T-helper 2 cell (primary cell): ENCODE measurements at regions not wholly inside any gene's neighbourhood (a gene's known extent, or its start where the extent isn't known, plus 50 kb on each side); places are given as distances from the start of the nearest gene placed in this dataset.
"Not testable (repeated sequence)": the region's sequence is repeated elsewhere in the genome, so short reads cannot be mapped to it uniquely, and the experiment has no call there.

Source experiments
- DNase-seq, 5 experiments: peaks; one replicate each; pipeline versions ENCODE4 v3.0.0 to v3.0.0-alpha.2; 2012 to 2022

DNA sequence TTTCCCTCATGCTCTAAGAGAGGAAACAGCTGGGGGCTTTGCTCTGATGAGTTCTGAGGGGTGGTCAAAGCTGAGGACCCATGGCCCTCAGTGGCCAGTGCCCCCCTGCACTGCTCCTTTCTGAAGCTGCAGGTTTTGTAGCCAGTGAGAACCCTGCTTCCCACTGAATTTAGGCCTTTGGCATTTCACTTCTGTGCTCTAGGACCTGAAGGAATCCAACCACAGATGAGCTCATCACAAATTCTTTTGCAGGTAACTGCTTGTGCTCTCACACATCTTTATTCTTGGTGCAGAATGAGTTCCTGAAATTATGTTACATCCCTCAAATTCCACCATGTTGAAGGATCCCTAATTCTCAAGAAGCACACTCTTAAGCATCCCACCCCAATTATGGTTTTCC, 248.7 kb upstream of the IRF2BP2 start:
- no peak for DNase-seq

DNA sequence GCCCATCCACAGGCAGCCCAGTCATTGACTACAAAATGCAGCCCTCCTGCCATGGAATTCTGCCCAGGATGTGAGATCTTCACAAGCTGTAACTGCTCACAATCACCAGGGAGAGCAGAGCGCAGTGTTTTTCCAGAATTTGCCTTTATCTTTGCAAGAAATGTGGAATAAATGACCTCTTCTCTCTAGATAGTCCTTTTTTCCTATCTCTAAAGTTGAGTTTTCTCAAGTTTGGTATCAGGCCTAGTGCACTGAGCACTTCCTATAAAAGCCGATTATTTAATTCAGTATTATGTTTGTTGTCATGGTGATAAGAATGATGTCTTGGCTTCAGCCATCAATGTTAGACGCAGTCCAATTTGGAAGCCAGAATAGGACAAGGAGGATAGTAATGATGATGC, 246.9 kb upstream of the IRF2BP2 start:
- DNase-seq, result no peak

DNA sequence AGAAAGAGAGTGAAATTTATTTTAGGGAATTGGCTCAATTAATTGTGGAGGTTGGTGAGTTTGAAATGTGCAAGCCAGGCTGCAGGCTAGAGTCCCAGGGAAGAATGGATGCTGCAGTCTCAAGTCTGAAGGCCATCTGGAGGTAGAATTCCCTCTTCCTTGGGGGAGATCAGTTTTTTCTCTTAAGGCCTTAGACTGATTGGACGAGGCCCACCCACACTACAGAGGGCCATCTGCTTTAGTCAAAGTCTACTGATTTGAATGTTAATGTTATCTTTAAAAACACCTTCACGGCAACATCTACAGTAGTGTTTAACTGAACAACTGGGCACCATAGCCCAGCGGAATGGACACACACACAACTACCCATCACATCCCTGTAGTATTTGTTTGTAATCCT, 245.9 kb upstream of the IRF2BP2 start:
- no peak for DNase-seq

DNA sequence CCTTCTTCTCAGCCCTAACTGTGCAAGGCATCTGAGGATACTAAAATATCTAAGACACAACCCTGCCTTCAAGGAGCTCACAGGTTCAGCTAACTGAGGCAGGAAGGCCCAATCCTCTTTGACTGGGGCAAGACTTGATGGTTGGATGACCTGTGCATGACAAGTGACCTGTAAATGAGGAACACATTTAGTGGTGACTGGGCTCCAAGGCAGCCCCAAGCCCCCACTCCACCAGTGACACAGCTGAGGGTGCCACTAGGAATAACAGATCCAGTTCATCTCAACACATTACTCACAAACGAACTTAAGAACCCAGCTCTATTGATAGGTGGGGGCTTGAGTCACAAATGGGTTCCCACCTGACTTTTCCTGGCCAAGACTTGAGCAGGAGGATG, 244.7 kb upstream of the IRF2BP2 start:
- no peak for DNase-seq

DNA sequence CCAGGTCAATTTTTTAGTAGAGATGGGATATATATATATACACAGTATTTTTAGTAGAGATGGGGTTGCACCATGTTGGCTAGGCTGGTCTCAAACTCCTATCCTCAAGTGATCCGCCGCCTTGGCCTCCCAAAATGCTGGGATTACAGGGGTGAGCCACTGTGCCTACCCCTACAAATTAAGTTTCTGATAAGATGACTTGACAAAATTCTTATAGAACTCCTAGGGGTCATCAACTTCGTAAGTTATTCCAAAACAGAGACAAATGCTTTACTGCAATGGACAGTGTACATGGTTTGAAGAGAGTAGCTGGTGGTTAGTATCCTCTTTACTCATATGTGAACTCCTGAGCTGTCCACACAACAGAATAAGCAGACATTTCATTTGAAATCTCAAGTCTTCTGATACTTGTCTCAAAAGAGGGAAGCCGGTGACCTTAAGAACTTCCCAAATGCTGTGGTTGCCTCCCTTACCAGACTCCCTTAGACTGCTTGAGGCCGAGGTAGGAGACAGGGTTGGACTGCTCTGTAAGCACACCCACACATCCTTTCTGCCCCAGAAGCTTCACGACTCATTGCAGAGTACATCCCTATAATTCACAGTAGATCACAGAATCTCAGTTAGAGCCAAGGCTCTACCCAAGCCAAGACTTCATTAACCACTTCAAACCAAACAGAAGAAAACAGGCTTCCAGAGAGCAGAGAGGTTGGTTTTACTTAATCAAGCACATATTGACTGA, 244.1 kb upstream of the IRF2BP2 start:
- no peak for DNase-seq

DNA sequence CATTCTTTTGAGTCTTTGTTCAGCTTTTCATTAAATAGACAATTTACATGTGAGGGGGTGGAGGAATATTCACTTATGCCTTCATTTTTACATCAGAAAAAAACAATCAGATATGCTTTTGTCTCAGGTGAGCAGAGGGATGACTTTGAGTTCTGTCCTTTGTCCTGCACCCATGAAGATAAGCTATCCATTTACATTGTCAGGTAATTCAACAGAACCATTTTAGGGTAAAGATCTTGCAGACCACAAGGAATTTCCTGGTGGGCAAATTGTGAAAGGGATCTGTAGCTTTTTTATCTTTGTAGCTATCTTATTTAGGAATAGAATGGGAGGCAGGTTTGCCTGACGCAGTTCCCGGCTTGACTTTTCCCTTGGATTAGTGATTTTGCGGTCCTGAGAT, 242.7 kb upstream of the IRF2BP2 start:
- no peak for DNase-seq

DNA sequence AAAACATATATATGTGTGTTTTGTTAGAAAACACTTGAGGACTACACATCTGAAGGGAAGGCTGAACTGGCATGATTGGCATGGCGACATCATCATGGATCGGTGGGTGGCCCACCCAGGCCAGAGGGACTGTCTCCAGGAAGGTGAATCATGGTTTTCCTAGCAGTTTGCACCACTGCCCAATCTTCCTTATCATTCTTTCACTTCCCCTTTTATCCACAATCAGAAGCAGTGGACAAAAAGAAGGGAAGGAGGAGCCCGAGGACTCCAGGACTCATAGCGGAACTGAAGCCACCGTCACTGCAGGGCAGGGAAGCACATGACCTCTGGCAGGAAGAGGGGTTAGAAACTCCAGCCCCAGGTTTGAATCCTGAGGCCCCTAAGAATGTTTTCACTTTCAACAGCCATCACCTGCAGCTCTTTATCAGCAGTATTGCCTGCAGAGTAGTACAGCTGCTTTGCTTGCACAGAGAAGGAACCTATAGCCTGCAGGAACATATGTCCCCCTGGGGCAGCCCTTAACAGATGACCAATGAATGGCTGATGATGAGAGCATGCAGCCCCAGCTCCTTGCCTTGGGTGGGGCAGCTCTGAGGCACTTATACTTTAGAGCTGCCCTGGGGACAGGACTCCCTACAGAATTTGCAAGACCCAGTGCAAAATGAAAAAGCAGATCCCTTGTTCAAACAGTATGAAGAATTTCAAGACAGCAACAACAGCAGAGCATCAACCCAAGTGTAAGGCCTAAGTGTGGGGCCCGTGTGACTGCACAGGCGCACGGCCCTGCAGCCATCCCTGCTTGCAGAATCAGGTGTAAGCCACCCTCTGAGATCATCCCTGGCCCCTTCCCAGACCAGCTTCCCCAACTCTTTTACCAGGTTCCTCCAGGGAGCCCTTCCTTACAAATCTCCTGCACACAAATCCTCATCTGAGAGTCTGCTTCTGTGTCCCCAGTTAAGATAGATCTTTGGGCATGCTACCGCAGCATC, 241.8 kb upstream of the IRF2BP2 start:
- DNase-seq, result peak in 1 of 5 experiments; percentile 46

DNA sequence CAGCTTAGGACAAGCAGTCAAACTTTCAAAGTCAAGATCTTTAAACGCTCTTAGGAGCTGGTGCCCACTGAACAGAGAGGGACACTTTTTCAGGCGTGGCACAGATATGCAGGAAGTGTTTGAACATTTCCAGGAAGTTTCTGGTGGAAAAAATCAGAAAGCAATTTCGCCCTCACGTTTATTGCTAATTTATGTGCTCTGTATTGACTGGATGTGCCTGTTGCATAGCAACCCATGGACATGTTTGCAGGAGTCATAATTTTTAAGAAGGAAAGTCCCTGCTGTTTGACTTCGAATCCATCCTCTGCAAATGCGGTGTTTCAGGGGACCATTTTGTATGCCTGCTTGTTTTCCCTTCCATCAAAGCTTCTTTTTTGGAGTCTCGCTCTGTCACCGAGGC, 239.9 kb upstream of the IRF2BP2 start:
- DNase-seq, result no peak

DNA sequence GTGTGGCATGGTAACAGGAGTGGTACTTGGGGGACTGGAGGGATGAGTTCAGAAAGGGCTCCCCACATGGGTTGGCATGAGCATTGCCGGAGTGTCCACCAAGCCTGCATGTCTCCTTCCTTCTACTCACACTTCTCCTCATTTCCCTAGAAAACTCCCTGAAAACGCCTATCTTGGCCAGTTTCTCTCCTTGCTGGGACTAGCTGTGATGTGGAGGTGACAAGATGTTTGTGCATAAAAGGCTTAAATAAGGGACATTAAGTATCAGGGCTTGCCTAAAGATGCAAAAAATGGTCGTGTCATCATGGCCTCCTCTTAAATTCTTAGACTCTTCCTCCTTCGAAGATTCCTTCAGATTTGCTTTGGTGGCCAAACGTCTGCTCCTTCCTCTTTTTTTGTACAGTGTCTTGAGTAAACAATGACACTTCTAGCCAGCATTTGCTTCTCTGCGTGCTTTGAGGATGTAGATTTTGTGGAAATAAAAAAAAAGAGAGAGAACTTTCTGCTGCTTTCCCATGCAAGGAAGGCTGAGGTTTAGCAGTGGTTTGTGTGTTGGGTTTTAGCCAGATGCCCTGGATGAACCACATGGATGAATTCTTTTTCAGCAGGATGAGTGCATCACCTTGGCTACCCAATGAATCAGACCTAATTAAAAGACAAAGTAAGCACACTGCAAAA, 239.1 kb upstream of the IRF2BP2 start:
- DNase-seq, result no peak

DNA sequence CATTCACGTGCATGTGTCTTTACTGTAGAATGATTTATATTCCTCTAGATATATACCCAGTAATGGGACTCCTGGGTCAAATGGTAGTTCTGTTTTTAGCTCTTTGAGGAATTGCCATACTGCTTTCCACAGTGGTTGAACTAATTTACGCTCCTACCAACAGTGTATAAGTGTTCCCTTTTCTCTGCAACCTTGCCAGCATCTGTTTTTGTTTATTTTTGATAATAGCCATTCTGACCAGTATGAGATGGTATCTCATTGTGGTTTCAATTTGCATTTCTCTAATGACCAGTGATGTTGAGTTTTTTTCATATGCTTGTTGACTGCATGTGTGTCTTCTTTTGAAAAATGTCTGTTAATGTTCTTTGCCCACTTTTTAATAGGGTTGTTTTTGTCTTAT, 236.8 kb upstream of the IRF2BP2 start:
- DNase-seq, result not testable (repeated sequence)

DNA sequence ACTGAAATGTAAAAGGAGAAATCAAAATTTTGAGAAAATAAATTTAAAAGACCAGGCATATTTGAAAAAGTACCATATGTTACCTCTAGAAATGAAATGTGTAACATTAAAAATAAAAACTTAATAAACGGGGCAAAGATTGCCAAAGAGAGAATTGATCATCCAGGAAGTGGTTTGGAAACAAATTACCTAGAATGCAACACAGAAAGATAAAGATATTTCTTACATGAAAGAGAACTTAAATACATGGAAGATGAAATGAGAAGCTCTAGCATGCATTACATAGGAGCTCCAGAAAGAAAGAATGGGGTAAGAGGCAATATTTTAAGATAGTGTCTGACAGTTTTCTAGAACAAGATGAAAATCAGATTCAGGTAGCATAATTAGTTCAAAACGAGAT, 235.9 kb upstream of the IRF2BP2 start:
- DNase-seq, result peak in 1 of 5 experiments; percentile 50

DNA sequence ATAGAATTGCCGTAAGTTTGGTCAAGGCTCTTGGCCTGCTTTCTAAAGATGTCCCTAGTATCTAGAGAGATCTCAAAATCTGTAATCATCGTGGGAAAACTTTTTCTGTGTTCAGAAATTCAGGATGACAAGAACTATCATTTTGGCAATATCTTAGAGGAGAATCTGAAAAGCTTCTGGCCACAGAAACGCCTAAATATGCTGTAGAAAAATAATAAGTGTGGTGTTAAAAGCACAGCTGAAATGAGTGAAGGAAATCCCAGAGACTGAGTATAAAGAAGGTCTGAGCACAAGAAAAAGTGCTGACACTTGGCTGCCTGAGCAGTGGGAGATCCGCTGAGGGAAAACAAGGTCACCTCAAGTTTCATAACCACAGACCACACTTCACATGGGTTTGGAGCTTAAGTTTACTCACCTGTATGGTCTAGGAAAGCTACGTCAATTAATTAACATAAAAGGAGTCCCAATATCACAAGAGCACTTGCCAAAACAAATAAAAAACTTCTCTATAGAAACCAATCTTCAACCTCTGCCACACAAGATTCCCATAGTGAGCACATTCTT, 235.2 kb upstream of the IRF2BP2 start:
- peak in 4 of 5 experiments; percentile 16 to 86 (median 58) for DNase-seq

DNA sequence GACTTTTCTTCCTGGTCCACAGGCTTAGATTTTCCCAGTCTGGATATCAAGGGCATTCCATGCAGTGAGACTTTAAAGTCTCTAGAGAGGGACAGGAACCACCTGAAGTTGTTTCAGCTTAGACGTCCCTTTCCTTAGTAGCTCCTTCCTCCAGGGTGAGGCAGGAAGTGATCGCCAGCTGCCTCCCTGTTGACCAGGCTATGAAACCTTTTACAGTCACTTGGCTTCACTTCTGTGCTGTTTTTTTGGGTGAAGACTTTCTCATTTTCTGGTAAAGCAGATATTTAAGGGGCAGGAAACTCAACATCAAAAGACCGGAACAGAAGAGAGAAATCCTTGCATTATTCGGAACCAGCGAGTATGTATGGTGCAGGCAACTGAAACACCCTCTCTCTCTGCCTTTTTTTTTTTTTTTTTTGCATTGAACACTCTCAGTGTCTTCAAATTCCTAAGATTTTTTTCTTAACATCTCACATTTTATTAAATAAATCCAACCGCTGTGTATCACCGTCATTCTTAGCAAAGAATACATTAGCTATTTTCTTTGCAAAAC, 234.6 kb upstream of the IRF2BP2 start:
- peak in 1 of 5 experiments; percentile 47 for DNase-seq

DNA sequence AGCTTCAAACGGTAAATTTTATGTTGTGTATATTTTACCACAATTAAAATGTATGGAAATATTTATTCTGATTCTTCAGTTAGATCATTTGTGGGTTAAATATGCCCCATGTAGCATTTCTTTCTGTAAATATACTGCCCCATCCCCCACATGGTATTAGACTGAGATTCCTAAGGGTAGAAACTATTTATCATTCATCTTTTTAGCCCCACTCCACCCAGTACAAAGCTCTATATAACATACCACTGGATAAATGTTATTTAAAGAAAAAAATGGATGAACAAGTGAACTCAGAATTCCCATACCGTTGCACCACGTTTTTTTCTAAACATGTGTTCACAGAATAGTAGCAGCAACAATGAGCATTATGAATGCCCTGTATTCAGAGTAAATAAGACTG, 234.0 kb upstream of the IRF2BP2 start:
- no peak for DNase-seq

DNA sequence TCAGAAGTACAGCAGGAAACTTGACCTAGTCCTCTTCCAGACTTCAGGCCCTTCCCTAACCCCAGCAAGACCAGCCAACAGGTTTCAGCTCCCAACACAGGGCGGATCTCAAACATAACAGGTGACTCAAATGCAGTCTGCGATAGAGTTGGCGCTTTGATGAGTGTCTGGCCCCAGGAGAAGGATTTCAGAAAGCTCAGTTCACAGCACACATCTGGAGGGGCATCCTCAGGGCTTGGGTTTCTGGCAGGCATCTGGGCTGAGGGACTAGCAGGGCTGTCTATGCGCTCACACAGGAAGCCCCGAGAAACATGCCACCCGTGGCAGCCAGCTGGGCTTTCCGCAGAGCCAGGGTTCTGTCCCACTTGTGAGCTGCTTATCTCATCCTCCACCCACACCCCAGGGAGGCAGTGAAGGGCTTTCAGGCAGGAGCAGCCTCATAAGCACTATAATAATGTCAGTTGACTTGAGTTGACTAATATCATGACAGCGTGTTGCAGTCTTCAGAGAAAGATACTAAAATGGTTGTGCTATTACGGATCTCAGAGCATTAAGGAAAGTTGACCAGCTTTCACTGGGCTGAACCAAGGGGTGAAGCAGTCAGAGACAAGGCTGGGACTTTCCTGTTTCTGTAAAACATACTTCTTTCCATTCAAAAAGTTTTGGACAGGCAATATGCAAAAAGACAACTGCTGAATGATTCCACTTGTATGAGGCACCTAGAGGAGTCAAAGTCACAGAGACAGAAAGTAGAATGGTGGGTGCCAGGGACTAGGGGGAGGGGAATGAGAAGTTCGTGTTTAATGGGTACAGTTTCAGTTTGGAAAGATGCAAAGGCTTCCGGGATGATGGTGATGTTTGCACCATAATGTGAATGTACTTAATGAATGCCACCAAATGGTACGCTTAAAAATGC, 233.0 kb upstream of the IRF2BP2 start:
- peak; percentile 16 to 89 (median 50) for DNase-seq

DNA sequence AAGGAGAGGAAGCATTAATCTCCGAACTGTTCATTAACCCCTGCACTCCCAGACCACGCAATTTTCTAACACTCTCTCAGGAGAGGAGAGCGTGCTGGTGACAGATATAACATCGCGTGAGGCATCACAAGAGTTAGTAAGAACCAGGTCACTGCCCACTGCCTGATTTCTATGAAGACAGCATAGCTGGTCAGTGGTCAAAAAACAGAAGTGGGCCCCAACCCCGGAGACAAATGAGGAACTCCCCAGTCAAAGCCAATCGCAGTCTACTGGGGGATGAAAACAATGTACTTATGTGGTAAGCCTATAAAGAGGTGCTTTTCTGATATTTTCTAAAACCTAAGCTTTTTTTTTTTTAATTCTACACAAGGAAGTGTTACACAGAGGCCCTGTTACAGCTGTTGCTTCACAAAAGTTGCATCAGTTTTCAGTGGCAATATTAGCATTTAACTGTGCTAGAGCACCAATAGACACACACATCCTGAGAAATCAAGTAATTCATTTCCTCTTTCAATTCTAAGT, 231.8 kb upstream of the IRF2BP2 start:
- peak in 1 of 5 experiments; percentile 68 for DNase-seq

DNA sequence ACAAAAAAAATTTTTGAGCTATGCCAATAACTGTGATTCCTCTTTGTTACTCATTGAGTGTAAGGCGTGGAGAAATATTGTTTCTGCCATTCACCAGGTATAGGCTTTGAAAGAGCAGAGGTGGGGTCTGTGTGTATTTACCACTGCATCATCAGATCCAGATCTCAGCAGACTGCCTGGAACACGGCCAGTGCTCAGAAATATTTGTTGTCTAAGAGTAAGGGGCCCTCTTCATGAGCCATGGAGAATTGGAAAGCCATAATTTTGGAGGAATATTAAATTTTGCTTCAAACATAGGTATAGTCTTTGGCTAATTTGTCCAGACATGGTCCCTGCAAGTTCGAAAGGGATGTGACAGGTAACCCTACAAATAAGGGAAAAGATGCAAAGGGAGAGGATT, 231.3 kb upstream of the IRF2BP2 start:
- no peak for DNase-seq

DNA sequence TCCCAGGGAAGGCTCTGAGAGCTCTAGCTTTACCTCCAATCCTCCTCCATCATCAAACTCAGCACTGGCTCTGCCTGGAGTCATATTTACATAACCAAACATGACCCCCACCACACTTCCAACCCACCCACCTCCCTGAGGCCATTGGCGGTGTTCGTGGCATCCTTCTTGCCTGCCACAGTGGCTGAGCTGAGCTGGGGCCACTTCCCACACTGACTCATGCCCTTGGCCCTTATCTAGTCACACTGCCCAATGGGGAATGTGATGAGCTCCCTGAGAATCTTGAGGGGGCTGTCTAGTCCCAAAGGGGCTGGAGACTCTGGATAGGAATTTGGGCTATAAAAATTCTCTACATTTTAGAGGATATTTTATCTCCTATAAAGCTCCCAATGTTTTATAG, 230.9 kb upstream of the IRF2BP2 start:
- DNase-seq, result peak in 1 of 5 experiments; percentile 19

DNA sequence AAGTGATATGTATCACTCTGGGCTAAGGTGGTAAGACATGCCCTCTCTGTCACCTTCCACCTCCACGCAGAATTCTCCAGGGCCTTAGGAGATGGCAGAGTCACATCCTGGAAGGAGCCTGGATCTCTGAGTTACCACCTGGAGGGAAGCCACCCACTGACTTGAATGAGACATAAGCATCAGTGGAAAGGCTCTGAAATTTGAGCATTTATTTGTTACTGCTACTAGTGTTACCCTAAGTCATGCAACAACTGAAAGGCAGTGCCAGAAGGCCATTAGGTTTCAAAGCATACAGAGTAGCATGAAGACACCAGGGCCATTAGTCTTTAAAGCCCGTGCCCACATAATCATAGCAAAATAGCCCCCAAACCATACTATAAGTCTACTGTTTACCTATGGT, 230.3 kb upstream of the IRF2BP2 start:
- DNase-seq, result no peak

DNA sequence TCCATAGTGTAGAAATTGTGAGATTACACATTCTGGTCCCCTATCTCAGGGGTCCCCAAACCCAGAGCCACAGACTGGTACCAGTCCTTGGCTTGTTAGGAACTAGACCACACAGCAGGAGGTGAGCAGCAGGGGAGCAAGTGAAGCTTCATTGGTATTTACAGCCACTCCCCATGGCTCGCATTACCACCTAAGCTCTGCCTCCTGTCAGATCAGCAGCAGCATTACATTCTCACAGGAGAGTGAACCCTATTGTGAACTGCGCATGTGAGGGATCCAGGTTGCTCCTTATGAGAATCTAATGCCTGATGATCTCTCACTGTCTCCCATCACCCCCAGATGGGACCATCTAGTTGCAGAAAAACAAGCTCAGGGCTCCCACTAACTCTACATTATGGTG, 229.7 kb upstream of the IRF2BP2 start:
- peak in 1 of 5 experiments; percentile 24 for DNase-seq

DNA sequence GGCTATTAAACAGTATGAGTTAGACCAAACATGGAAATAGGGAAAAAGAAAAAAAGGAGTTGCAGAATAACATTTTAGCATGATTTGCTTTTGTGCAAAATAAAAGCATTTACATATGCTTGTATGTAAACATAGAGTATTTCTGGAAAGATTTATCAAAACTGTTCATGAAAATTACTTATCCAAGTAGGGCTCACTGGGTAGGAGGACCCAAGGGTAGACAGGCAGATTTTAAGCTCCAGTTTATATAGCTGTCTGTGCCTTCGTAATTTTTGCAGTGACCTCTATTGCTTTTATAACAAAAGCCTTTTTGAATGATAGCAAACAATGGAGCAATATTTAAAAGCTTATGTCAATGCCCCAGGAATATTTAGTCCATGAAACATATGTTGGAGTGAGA, 228.8 kb upstream of the IRF2BP2 start:
- no peak for DNase-seq
